GM21360 (cell line): ENCODE measurements at regions not wholly inside any gene's neighbourhood (a gene's known extent, or its start where the extent isn't known, plus 50 kb on each side); places are given as distances from the start of the nearest gene placed in this dataset.

Source experiments
- ATAC-seq: cut with Tn5 transposase; IDR thresholded peaks from one replicate; pipeline ENCODE4 v1.9.1; 2021; ENCODE audit warnings: mild to moderate bottlenecking, moderate library complexity; ENCODE audit not compliant: unreplicated experiment

- ATAC-seq, result no peak
These were observed 108.6 kb upstream of the TMEM161B start for GRCh38 chr5:88377240-88377639.

GRCh38 chr5:88376728-88377127 lies 108.1 kb upstream of the TMEM161B start:
- no peak for ATAC-seq

GRCh38 chr5:88374391-88374790 lies 105.7 kb upstream of the TMEM161B start:
- ATAC-seq, result no peak

GRCh38 chr5:88370824-88371223 lies 102.2 kb upstream of the TMEM161B start:
- ATAC-seq, result no peak

DNA sequence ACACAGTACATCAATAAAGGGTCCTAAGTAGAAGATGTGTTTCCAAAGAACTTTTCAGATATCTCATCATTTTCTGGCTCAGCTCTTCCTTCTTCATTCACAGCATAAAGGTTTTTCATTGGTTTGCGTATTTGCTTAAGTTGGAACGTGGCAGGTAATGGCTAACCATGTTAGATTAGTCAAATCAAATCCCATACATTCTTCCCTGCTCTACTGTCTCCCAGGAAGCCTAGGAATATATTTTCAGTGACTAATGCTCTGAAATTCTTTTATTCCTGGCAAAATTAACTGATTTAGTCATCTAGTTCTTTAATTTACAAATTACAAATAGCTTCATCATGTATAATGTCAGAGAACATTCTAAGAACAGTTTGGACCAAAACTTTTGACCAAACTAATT lies 99.6 kb upstream of the TMEM161B start:
- no peak for ATAC-seq

- no peak for ATAC-seq
These were observed 96.3 kb upstream of the TMEM161B start for GRCh38 chr5:88364991-88365390.

- no peak for ATAC-seq
These were observed 86.9 kb upstream of the TMEM161B start for GRCh38 chr5:88355490-88356050.

DNA sequence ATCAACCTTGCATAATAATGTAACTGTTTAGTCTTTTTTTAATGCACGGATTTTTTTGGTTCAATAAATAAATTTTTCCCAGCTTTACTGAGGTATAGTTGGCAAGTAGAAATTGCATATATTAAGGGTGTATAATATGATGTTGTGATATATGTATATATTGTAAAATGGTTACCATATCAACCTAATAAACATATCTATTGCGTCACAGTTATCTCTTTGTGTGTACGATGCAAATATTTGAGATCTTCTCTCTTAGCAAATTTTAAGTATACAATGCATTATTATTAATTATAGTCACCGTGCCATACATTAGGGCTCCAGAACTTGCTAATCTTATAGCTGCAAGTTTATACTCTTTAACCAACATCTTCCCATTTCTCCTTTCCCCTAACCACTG lies 57.2 kb upstream of the TMEM161B start:
- no peak for ATAC-seq

DNA sequence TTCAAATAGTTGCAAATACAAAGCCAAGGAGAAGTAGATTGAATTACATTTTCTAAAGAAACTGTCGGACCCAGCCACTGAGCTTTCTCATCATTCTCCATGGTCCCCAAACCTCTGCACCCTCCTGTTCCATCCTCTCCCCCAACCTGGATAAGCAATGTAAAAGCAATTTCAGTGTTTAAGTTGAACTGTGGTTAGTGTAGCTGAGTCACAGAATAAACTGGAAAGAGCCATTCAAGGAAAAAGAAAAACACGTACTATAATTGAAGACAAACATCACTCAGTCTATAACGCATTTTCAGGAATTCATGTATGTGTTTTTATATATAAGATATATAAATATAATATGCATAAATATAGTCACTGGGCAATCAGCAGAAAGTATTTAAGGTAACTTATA lies 54.1 kb upstream of the TMEM161B start:
- no peak for ATAC-seq
